Smooth muscle cell (in vitro differentiated cells): ENCODE measurements at regions not wholly inside any gene's neighbourhood (a gene's known extent, or its start where the extent isn't known, plus 50 kb on each side); places are given as distances from the start of the nearest gene placed in this dataset.

ENCODE experiments used
- DNase-seq: peaks from one replicate; lab custom pipeline; 2025; ENCODE audit not compliant: unreplicated experiment; lab: John Stamatoyannopoulos, UW
- H2AFZ ChIP-seq: fragments of 200-600 bp; sonication (generic); 2 replicates; pipeline ENCODE4 v1.6.0; 2016; ENCODE audit warnings: antibody characterized with exemption, low read depth, mild to moderate bottlenecking
- H3F3A ChIP-seq: fragments of 200-600 bp; sonication (generic); 2 replicates; pipeline ENCODE4 v1.6.0; 2017; ENCODE audit warnings: antibody characterized with exemption, low read depth
- H3K27ac ChIP-seq: fragments of 200-600 bp; sonication (generic); 2 replicates; pipeline ENCODE4 v1.5.1; 2016; ENCODE audit warnings: low read depth, mild to moderate bottlenecking
- H3K27me3 ChIP-seq: fragments of 200-600 bp; sonication (generic); 2 replicates; pipeline ENCODE4 v1.6.1; 2016; ENCODE audit warnings: low read depth, mild to moderate bottlenecking
- H3K36me3 ChIP-seq: fragments of 200-600 bp; sonication (generic); 2 replicates; pipeline ENCODE4 v1.5.1; 2016; ENCODE audit warnings: low read depth
- H3K4me1 ChIP-seq: fragments of 200-600 bp; sonication (generic); 2 replicates; pipeline ENCODE4 v1.5.1; 2016; ENCODE audit warnings: low read depth
- H3K4me2 ChIP-seq: fragments of 200-600 bp; sonication (generic); 2 replicates; pipeline ENCODE4 v1.6.0; 2016; ENCODE audit warnings: mild to moderate bottlenecking
- H3K4me3 ChIP-seq: fragments of 200-600 bp; sonication (generic); 2 replicates; pipeline ENCODE4 v1.5.1; 2016; ENCODE audit warnings: mild to moderate bottlenecking
- H3K79me2 ChIP-seq: fragments of 200-600 bp; sonication (generic); 2 replicates; pipeline ENCODE4 v1.6.0; 2016; ENCODE audit warnings: low read depth, mild to moderate bottlenecking
- H3K9ac ChIP-seq: fragments of 200-600 bp; sonication (generic); 2 replicates; pipeline ENCODE4 v1.6.0; 2016; ENCODE audit warnings: low read depth
- H3K9me3 ChIP-seq: fragments of 200-600 bp; sonication (generic); replicated peaks from 2 replicates; pipeline ENCODE4 v1.5.1; 2016; ENCODE audit warnings: low read depth
- H4K20me1 ChIP-seq: fragments of 200-600 bp; sonication (generic); 2 replicates; pipeline ENCODE4 v1.6.0; 2016; ENCODE audit warnings: low read depth
- CTCF ChIP-seq: fragments of 200-600 bp; sonication (generic); IDR thresholded peaks from 2 replicates; pipeline ENCODE4 v1.5.1; 2017; ENCODE audit warnings: borderline replicate concordance, mild to moderate bottlenecking, antibody characterized with exemption; ENCODE audit not compliant: insufficient read depth, poor library complexity, severe bottlenecking
- WGBS: methylation state at CpG from one replicate; pipeline ENCODE4 v1.1.7; 2016; ENCODE audit warnings: low lambda C conversion rate; 5-methylcytosine and 5-hydroxymethylcytosine counted together

- no peak for DNase-seq
- no peaks in the 10 kb centered on the region for H3F3A ChIP-seq
- no peaks in the 10 kb centered on the region for H4K20me1 ChIP-seq
- 66% methylated on average over 7 of the region's 7 CpGs for WGBS
- no peaks in the 10 kb centered on the region for H3K36me3 ChIP-seq
- peak overlapping the region; percentile 73 for H2AFZ ChIP-seq
- no peaks in the 10 kb centered on the region for H3K9me3 ChIP-seq
- no peaks in the 10 kb centered on the region for H3K79me2 ChIP-seq
- no peaks in the 10 kb centered on the region for H3K27me3 ChIP-seq
- no peak for TF ChIP-seq CTCF
- H3K4me1 ChIP-seq, result no peaks in the 10 kb centered on the region
- no peak overlapping the region for H3K4me2 ChIP-seq
- no peak overlapping the region for H3K4me3 ChIP-seq
- no peak overlapping the region for H3K9ac ChIP-seq
- H3K27ac ChIP-seq, result no peak overlapping the region
These were observed 98.0 kb upstream of the NR3C1 start for GRCh38 chr5:143501310-143502044.

GRCh38 chr5:143499480-143500114 is 96.1 kb upstream of the NR3C1 start:
- H3K9ac ChIP-seq, result no peak overlapping the region

GRCh38 chr5:143498821-143499220 is 95.3 kb upstream of the NR3C1 start:
- H3K36me3 ChIP-seq, result no peaks in the 10 kb centered on the region
- no peaks in the 10 kb centered on the region for H3K79me2 ChIP-seq
- no peaks in the 10 kb centered on the region for H3K9me3 ChIP-seq
- no peak overlapping the region for H3K9ac ChIP-seq
- H3F3A ChIP-seq, result no peaks in the 10 kb centered on the region
- H3K27me3 ChIP-seq, result no peaks in the 10 kb centered on the region
- no peak overlapping the region for H2AFZ ChIP-seq
- H3K4me3 ChIP-seq, result no peak overlapping the region
- no peak overlapping the region for H3K4me2 ChIP-seq
- H4K20me1 ChIP-seq, result no peaks in the 10 kb centered on the region
- no peak overlapping the region for H3K27ac ChIP-seq
- TF ChIP-seq CTCF, result no peak
- H3K4me1 ChIP-seq, result no peaks in the 10 kb centered on the region
- no peak for DNase-seq

More at GRCh38 chr5:143499480-143500114, 96.1 kb upstream of the NR3C1 start:
- Histone ChIP-seq H3K4me3 (no peak overlapping the region), H4K20me1 (no peaks in the 10 kb centered on the region), H3K4me1 (no peaks in the 10 kb centered on the region), H3K36me3 (no peaks in the 10 kb centered on the region), H3K27ac (no peak overlapping the region), H3K9me3 (no peaks in the 10 kb centered on the region), H3F3A (no peaks in the 10 kb centered on the region), H3K4me2 (no peak overlapping the region), H2AFZ (no peak overlapping the region), H3K27me3 (no peaks in the 10 kb centered on the region), H3K79me2 (no peaks in the 10 kb centered on the region)
- 84% methylated on average over 2 of the region's 2 CpGs for WGBS
- TF ChIP-seq CTCF, result no peak
- no peak for DNase-seq

DNA sequence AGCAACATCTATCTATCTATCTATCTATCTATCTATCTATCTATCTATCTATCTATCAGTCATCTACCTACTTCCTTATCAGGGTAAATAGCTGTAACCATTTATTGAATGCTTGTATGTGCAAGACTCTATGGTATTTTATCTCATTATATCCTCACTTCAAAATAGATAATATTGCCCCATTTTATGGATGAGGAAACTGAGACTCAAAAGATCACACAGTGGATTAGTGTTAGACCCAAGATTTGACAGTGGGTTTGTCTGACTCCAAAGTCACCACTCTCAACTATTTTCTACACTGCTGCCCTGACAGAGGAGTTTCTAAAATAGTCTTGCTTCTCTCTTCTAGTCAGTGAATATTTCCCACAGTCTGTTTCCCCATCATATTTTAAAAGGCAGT is 94.3 kb upstream of the NR3C1 start:
- DNase-seq, result no peak
- no peaks in the 10 kb centered on the region for H3K4me1 ChIP-seq
- H3K27ac ChIP-seq, result no peak overlapping the region
- no peaks in the 10 kb centered on the region for H3F3A ChIP-seq
- no peaks in the 10 kb centered on the region for H3K9me3 ChIP-seq
- no peaks in the 10 kb centered on the region for H3K27me3 ChIP-seq
- TF ChIP-seq CTCF, result no peak
- no peaks in the 10 kb centered on the region for H3K79me2 ChIP-seq
- no peak overlapping the region for H3K9ac ChIP-seq
- H2AFZ ChIP-seq, result no peak overlapping the region
- no peak overlapping the region for H3K4me2 ChIP-seq
- H3K36me3 ChIP-seq, result no peaks in the 10 kb centered on the region
- H3K4me3 ChIP-seq, result no peak overlapping the region
- no peaks in the 10 kb centered on the region for H4K20me1 ChIP-seq
